Cardiac septum (tissue), 1 donor: ENCODE measurements at regions not wholly inside any gene's neighbourhood (a gene's known extent, or its start where the extent isn't known, plus 50 kb on each side); places are given as distances from the start of the nearest gene placed in this dataset.

ENCODE experiments used
- DNase-seq: peaks from one replicate; pipeline ENCODE4 v3.0.0-alpha.2; 2020; ENCODE audit warnings: low spot score
- intact Hi-C: fragments of 100-400 bp; cut with DNase I; formaldehyde crosslinking; loops from one replicate; pipeline ENCODE4 v1.14.0; 2022
- donor health status: DM: no; HTN: no; CAD: no.

DNA sequence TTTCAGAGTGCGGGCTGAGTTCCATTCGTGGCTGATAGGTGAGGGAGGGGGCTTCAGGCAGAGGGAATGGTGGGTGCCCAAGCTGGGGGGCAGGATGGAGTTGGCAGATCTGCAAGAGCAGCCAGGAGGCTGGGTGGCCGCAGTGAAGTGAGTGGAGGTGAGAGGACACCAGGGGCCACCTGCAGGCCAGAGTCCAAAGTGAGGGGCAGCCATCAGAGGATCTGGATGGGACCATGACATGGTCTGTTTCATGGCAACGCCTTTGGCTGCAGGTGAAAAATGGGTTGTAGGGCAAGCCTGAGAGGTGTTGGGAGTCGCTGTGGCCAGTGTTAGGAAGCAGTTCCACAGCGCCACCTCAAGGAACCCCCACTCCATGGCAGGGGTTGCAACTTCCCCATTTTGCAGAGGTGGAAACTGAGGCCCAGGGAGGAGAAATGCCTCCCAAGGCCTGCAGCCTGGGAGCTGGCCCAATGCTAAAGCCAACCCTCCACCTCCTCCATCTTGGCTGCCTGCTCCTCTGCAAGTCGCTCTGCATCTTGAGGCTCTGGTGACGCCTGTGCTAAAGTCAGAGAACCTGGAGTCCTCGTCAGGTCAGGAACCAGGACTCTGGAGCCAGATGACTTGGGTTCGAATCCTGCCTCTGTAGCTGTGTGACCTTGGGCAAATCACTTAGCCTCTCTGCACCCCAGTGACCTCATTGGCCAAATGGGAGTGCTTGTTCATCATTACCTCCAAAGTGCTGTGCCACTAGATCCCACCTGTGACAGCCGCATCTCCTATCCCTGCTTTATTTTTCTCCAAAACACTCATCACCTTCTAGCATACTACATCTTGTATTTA, 153.8 kb downstream of the CEBPB start:
- intact Hi-C loops, result loop anchor here (5.0 kb wide), 1 partner anchor 38 kb away; no protein-coding TSS in a partner anchor
- DNase-seq, result peak; percentile 73

DNA sequence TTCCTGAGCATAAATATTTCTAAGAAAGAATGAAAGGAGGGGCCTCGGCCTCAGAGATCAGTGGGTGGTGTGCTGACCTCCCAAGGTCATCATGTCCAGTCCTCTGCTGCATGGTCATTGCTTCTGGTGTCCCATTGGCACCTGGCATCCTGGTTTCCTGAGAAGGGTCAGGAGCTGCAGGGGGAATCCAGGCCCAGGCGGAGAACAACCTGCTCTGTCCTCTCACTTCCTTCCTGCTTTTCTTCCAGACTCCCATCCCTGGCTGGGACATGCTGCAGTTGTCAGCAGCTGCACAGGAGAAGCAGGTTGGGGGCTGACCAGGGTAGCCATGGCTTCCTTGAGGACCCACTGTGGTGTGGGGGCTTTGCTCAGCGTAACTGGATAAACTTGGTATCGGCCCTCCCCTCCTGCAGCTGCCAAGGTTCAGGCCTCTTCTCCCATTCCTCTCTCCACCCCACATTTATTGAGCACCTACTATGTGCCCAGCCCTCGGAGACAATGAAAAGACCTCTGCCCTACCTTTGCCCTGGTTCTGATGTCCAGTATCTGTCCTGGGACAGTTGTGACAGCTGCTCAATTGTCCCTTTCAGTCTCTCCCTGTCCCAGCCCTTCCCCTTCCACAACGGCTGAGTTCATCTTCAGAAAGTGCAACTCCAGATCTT, 155.2 kb downstream of the CEBPB start:
- peak; percentile 67 for DNase-seq
- intact Hi-C loops, result loop anchor here (5.0 kb wide), 1 partner anchor 36 kb away; no protein-coding TSS in a partner anchor

DNA sequence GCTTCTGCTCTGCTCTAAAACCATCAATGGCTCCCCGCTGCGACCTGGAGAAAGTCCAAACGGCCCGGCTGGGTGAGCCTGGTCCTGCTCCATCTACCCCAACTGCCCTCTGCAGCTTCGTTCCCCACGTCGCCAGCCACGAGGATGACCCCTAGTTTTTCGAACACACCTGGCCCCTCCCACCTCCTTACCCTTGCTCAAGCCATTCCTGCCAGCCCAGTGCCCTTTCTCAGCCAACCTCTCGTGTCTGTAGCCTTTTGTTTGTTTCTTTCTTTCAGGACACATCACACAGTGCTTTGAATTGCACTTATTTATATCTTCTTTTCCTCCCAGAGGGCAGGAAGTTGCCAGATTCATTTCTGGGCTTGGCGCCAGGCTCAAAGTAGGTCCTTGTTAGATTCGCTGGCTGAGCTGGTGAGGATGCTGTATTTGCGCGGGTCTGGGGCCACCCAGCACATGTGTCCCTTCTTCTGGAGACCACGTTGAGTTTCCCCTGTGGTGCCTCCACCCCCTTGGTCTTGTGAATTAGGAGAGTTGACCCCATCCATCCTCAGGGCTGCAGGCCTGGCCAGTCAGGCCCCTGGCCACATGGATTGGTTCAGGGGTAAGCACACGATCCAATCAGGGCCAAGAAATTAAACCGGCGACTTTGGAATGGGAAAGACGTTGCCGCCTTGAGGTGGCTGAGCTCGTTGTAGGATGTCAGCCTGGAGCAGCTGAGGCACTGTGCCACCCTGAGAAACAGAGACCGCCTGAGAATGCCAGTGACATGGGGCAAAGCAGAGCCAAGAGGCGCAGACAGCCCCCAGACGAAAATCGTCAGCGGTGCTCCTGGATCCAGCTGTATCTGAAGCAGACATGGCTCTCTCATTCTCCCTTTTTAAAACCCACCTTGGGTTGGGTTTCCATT, 156.0 kb downstream of the CEBPB start:
- intact Hi-C loops, result loop anchor here (5.0 kb wide), 1 partner anchor 36 kb away; no protein-coding TSS in a partner anchor
- DNase-seq, result peak; percentile 94

DNA sequence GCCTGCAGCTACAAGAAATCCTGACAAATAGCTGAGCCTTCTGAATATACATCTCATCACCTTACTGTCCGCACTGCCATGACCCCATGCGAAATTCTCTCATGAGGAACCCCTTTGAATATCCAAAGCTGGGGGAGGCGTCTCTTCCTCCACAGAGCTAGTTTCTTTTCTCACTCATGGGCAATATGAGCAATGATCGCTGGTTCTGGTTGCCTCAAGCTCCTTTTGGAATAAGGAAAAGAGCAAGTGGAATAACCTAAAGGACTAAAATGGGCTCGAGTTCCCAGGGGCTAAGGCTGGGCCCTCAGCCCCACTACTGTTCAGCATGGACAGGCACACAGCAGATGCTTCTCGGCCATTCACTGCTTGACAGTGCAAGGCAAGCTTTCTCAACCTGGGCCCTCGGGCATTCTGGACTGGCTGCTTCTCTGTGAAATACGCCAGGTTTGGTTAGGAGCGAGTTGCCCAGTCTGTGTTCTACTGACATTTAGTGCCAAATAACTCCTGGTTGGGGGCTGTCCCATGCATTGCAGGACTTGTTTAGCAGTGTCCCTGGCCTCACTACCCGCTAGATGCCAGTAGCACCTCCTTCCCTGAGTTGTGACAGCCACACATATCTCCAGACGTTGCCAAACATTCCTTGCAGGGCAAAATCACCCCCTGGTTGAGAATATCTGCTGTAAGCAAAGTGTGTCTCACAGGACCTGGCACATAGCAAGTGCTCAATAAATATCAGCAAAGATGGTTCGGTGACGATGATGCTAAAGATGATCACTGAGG, 156.8 kb downstream of the CEBPB start:
- intact Hi-C loops, result loop anchor here (5.0 kb wide), 1 partner anchor 35 kb away; no protein-coding TSS in a partner anchor
- DNase-seq, result peak; percentile 74

DNA sequence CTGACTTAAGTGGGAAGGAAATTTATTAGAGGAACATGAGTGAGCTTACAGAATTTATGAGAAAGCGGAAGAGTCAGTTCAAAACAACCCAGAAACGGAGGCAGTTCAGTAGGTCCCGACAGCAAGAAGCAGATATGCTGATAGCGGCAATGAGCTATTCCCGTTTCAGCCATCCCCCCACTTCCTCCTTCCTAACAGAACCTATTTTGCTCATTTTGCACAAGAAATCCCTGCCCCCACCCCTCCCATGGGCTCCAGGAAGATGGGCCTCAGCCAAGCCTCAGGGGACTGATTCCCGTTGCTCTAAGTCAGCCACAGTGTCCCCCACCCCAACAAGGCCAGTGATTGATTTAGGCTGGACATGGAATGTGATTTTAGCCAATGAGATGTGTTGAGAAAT, 157.5 kb downstream of the CEBPB start:
- DNase-seq, result peak; percentile 87
- intact Hi-C loops, result loop anchor here (5.0 kb wide), 1 partner anchor 34 kb away; no protein-coding TSS in a partner anchor

DNA sequence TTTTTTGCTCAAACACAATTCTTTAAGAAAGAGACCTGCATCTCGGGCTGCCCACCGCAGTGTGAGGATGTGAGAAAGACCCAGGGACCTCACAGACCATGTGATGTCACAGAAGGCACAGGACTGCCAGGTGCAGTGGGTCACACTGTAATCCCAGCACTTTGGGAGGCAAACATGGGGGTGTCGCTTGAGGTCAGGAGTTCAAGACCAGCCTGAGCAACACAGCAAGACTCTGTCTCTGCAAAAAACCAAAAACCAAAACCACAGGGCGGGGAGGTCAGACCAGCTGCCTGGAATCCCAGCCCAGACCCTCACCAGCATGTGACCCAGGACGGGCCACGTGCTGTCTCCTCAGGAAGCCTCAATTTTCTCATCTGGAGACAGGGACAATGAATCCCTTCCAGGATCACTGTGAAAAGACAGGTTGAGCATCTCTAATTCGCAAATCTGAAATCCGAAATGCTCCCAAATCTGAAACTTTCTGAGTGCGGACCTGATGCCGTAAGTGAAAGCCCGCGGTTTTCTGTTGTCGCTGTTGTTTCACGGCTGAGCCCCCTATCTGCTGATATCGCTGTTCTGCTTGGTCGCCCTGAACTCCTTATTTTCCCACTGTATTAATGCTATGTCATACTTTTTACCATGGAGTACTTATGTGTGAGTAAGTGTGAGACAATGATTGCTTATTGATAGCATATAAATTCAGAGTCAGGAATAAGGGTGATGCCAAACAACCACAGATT, 159.5 kb upstream of the PTPN1 start:
- DNase-seq, result no peak
- intact Hi-C loops, result no loop called here

DNA sequence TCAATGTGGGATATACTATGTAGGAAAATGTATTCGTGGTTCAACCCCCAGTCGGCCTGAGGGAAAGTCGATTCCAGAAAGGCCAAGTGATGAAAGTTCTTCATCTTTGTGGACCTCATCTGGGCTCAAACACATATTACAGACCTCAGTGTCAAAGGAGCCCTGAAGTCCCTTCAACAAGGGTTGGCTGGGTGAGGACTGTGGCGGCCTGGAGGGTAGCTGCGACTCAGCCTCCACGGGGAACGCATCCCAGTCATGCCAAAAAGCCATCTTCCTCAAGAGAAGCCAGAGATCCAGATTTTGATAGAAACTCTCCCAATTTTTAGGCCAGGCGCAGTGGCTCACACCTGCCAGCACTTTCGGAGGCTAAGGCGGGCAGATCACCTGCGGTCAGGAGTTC, 158.6 kb upstream of the PTPN1 start:
- no peak for DNase-seq
- intact Hi-C loops, result no loop called here

DNA sequence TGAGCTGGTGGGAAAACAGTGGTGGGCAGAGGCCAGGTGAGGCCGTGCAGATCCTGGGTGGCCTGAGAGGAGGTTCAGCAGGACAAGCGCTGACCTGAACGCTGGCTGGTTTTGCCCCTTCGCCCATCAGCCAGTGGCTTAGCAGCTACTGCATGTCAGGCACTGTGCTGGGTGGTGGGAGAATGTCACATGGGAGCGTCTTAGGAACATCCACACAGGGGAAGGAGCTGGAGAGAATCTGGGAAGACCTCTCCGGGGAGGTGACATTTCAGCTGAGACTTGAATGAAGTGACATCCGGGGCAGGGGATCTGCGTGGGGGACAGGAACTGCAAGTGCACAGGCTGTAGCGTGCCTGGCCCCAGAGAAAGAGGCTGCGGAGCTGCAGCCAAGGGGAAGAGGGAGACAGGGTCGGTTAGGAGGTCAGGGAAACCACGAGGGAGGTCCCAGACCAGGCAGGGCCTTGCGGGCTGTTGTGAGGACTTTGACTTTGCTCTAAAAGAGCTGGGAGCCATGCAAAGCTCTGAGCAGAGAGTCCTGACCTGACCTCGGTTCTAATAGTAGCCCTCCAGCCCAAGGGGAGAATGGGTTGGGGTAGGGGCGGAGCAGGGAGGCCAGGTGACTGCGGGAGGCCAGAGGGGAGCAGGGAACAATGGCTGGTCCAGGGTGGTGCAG, 156.8 kb upstream of the PTPN1 start:
- no peak for DNase-seq
- intact Hi-C loops, result no loop called here

DNA sequence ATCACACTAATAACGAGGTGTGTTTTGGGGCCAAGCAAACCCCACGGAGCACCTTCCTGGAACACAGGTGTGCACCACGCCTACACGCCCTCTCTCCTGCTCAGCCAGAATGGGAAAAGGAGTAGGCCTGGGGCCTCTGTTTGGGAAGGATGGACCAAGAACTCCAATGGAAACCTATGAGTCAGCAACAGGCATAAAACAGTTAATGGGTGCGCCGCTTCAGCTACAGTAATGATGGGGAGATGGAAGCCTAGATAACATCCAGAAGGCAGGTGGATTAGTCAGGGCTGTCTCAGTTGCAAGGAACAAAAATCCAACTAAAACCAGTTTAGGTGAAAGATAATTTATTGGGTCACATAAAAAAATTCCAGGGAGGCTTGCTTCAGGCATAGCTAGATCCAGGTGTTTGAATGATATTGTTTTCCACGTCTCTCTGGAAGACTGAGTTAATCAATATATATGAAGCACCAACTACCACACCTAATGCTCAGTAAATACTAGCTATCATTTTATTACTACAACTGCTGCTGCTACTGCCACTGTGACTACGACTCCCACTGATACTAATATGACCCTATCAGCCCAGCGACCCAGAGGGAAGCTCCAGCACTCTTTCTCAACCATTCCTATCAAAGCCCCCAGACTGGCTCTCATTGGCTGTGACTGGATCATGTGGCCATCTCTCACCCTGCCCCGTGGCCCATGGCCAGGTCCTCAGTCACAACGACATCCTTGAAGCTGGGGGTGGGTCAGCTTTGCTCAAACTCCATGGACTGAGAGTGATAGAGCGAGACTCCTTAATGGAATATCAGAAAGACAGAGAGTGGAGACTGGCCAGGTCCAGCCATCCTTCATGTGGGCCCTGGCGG, 155.2 kb upstream of the PTPN1 start:
- DNase-seq, result no peak

DNA sequence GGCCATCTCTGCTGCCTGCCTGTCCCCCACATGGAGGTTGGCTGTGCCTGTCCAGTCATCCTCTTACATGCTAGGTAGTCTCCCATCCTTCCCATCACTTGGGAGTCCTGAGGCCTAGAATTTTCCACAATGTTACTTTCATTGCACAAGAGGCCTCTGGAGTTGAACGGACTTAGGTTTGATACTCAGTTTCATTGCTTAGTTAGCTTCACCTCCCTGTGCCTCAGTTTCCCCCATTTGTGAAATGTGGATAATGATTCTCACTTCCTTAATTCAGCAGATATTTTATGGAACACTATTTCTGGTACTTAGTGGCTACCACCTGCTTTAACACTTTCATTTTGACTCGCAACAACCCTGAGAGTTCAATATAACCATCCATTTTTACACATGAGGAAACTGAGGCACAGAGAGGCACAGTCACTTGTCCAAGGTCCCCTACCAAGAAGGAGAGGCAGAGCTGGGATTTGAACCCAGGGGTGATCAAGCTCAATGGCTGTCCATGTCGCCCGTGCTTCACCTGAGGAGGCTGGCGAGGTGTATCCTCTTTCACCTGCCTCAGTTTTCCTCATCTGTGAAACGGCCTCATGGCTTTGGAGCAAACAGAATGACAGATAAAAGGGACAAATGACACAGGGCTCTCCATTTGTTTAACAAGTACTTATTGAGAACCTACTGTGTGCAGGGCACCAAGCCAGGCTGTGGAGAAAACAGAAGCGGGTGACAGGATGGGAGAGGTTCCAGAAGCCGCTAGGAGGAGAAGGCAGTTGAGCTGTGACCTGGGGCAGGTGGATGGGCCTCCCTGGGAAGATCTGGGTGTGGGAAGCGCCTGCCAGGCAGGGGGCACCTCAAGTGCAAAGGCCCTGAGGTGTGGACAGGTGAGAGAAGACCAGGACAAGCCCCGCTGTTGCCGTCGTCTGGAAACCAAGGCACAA, 154.3 kb upstream of the PTPN1 start:
- no peak for DNase-seq
- intact Hi-C loops, result no loop called here

More for the DNA sequence above, 155.2 kb upstream of the PTPN1 start:
- intact Hi-C loops, result no loop called here

DNA sequence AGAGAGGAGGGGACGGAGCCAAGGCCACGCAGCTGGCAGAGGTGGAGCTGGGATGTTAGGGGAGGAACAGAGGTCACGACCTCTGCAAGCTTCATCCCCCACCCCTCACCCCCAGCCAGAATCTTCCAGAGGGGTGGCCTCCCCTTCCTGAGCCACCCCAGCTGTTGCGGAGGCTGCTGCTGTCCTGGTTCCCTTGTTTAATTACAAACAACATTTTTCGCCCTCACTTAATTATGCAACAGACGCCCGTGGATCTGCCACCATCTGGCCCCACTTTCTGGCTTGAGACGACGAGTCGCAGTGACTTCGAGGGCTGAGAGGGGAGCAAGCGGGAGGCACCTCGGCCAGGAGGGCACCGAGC, 153.7 kb upstream of the PTPN1 start:
- intact Hi-C loops, result no loop called here
- no peak for DNase-seq

DNA sequence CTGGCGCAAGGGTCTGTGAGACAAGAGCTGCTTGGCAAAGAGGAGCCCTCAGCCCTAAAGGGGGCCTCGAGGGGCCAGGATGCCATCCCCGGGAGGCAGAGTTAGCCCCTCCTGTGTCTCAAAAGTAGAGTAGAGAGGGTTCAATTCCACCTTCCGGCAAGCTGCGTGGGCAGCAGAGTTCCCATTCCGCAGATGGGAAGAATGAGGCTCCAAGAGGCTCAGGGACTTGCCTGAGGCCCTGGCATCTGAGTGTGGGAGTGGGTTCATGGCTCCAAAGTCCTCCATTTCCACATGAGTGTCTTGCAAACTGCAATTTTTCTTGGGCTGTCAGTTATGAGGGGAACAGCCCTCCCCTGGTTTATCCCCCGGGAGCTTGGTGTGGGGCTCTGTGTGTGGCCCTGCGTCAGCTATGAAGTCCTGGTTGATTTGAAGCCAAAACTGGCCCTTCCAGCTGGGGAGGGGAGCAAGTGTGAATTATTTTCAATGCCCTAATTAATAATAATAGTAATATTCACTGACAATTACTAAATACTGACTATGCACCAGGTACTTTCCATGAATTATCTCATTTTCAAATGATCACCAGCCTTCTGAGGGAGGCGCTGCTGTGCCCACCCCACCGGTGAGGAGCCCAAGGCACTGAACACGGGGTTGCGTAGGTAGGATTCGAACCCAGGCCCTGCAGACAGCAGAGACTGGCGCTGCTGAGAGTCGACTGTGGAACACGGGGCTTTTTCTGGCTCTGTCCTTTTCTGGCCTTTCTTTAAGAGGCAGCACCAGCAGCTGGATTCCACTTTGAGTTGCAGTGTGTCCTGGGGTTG, 153.0 kb upstream of the PTPN1 start:
- intact Hi-C loops, result no loop called here
- no peak for DNase-seq

DNA sequence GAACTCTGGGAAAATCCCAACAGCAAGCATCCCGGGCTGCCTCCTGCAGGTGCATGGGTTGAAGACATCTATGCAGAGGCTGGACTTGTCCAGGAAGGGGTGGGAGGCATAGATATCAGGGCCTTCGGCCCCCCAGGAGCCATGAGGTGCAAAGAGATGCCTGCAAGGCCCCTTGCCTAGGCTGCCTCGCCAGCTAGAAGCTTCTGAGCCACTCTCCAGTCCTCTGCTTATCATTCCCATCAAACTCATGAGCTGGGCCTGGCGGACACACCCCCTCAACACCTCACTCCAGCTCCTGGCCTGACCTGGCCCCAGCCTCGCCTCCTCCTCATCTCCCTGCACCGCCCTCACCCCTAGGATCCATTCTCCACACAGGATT, 152.4 kb upstream of the PTPN1 start:
- DNase-seq, result no peak
- intact Hi-C loops, result no loop called here

DNA sequence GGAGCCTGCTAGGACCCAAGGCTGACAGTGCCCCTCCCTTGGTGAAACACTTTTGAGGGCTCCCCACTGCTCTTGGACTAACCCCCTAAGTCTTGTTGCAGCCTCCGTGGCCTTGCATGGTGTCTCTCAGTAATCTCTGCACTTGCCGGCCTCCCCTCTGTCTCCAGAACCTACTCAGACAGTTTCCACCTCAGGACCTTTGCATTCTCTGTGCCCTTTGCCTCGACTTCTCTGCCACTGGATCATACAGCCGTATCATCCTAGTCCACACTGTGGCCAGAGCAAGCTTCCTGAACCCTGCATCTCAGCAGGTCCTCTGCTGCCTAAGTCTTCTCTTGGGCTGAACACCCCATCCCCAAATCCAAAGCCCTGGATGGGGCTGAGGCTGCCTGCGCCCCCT, 152.0 kb upstream of the PTPN1 start:
- DNase-seq, result no peak

DNA sequence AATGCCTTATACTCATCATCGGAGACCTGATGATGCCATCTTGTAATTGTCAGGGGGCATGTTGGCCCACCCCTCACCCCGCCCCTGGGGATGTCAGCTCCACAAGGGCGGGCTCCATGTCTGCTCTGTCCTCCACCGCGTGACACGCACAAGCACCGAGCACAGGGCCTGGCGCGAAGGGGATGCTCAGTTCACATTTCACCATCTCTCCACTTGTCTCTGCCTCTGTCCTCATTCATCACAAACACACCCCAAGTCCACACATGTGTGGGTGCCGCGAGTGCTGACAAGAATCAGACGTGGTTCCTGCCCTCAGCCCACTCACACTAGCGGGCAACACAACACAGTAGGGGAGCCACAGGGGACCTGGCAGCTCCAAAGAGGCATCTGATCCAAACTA, 151.2 kb upstream of the PTPN1 start:
- no peak for DNase-seq

More for the DNA sequence above, 152.0 kb upstream of the PTPN1 start:
- intact Hi-C loops, result no loop called here

More for the DNA sequence above, 151.2 kb upstream of the PTPN1 start:
- intact Hi-C loops, result no loop called here
